Erythroblast (primary cell): ENCODE measurements at regions not wholly inside any gene's neighbourhood (a gene's known extent, or its start where the extent isn't known, plus 50 kb on each side); places are given as distances from the start of the nearest gene placed in this dataset.

Experiments used
- DNase-seq, 2 experiments: peaks; one replicate each; lab custom pipeline; 2025; lab: John Stamatoyannopoulos, UW
- GATA1 ChIP-seq: IDR thresholded peaks from 2 replicates; pipeline ENCODE4 v1.6.1; 2011; ENCODE audit warnings: low read depth, mild to moderate bottlenecking, control low read depth, low read length, moderate library complexity
- POLR2A ChIP-seq: IDR thresholded peaks from 2 replicates; pipeline ENCODE4 v1.6.1; 2011; ENCODE audit warnings: mild to moderate bottlenecking, low read length

GRCh38 chr12:92290886-92291285 is 145.2 kb upstream of the BTG1 start:
- TF ChIP-seq POLR2A (no peak), GATA1 (no peak)
- DNase-seq, result no peak

GRCh38 chr12:92290350-92290695 is 144.7 kb upstream of the BTG1 start:
- no peak for DNase-seq
- TF ChIP-seq GATA1, result no peak
- TF ChIP-seq POLR2A, result no peak

GRCh38 chr12:92289629-92290349 is 144.1 kb upstream of the BTG1 start:
- DNase-seq, result no peak
- TF ChIP-seq GATA1 (no peak), POLR2A (no peak)

- DNase-seq, result no peak
- TF ChIP-seq POLR2A, result no peak
- no peak for TF ChIP-seq GATA1
Observed at GRCh38 chr12:92288561-92288960, 142.9 kb upstream of the BTG1 start.

GRCh38 chr12:92278378-92278828 is 132.8 kb upstream of the BTG1 start:
- TF ChIP-seq POLR2A (no peak), GATA1 (no peak)
- no peak for DNase-seq

GRCh38 chr12:92277795-92278194 is 132.1 kb upstream of the BTG1 start:
- no peak for DNase-seq

GRCh38 chr12:92276276-92276675 is 130.6 kb upstream of the BTG1 start:
- no peak for DNase-seq
- TF ChIP-seq GATA1, result no peak
- no peak for TF ChIP-seq POLR2A

More at GRCh38 chr12:92277795-92278194, 132.1 kb upstream of the BTG1 start:
- TF ChIP-seq POLR2A (no peak), GATA1 (no peak)

GRCh38 chr12:92275443-92276154 is 130.0 kb upstream of the BTG1 start:
- TF ChIP-seq POLR2A (no peak), GATA1 (no peak)
- DNase-seq, result no peak

- no peak for DNase-seq
- no peak for TF ChIP-seq GATA1
- no peak for TF ChIP-seq POLR2A
Observed at GRCh38 chr12:92273076-92273475, 127.4 kb upstream of the BTG1 start.

- no peak for DNase-seq
- TF ChIP-seq POLR2A (no peak), GATA1 (no peak)
Observed at GRCh38 chr12:92272061-92272964, 126.7 kb upstream of the BTG1 start.

- no peak for DNase-seq
- TF ChIP-seq GATA1 (no peak), POLR2A (no peak)
Observed at GRCh38 chr12:92271341-92271740, 125.7 kb upstream of the BTG1 start.

GRCh38 chr12:92270521-92270920 is 124.9 kb upstream of the BTG1 start:
- no peak for TF ChIP-seq GATA1
- TF ChIP-seq POLR2A, result no peak
- no peak for DNase-seq

GRCh38 chr12:92268946-92269345 is 123.3 kb upstream of the BTG1 start:
- TF ChIP-seq GATA1, result no peak
- no peak for TF ChIP-seq POLR2A

More at GRCh38 chr12:92268946-92269345, 123.3 kb upstream of the BTG1 start:
- DNase-seq, result no peak
